SK-N-SH treated with all-trans-retinoic acid at 6 μM for 48 hours (cell line): ENCODE measurements at regions not wholly inside any gene's neighbourhood (a gene's known extent, or its start where the extent isn't known, plus 50 kb on each side); places are given as distances from the start of the nearest gene placed in this dataset.

ENCODE experiments used
- ATAC-seq: fragments of 200-7000 bp; cut with Tn5 transposase; 3 replicates; pipeline ENCODE4 v1.9.1; 2020; ENCODE audit warnings: mild to moderate bottlenecking, moderate library complexity
- BACH2 ChIP-seq: fragments of 250-450 bp; sonication (Bioruptor Pico); IDR thresholded peaks from 2 replicates; pipeline ENCODE4 v1.9.0; 2021; ENCODE audit warnings: mild to moderate bottlenecking, borderline replicate concordance
- CREB5 ChIP-seq: fragments of 250-450 bp; sonication (Bioruptor Pico); IDR thresholded peaks from 2 replicates; pipeline ENCODE4 v1.5.1; 2020; ENCODE audit warnings: low read depth, mild to moderate bottlenecking, moderate library complexity
- CSDC2 ChIP-seq: fragments of 250-450 bp; sonication (Bioruptor Pico); IDR thresholded peaks from 2 replicates; pipeline ENCODE4 v1.5.0; 2020; ENCODE audit warnings: mild to moderate bottlenecking, moderate library complexity
- CSRNP3 ChIP-seq: fragments of 250-450 bp; sonication (Bioruptor Pico); IDR thresholded peaks from 2 replicates; pipeline ENCODE4 v1.5.1; 2021; ENCODE audit warnings: mild to moderate bottlenecking, moderate library complexity
- ESRRG ChIP-seq: fragments of 250-450 bp; sonication (Bioruptor Pico); IDR thresholded peaks from 2 replicates; pipeline ENCODE4 v1.6.1; 2021; ENCODE audit warnings: mild to moderate bottlenecking
- ISL1 ChIP-seq: fragments of 250-450 bp; sonication (Bioruptor Pico); IDR thresholded peaks from 2 replicates; pipeline ENCODE4 v2.1.2; 2022; ENCODE audit warnings: mild to moderate bottlenecking, moderate library complexity
- OSR1 ChIP-seq: fragments of 250-450 bp; sonication (Bioruptor Pico); IDR thresholded peaks from 2 replicates; pipeline ENCODE4 v1.8.0; 2022; ENCODE audit warnings: moderate library complexity, mild to moderate bottlenecking, inconsistent platforms
- PATZ1 ChIP-seq: fragments of 250-450 bp; sonication (Bioruptor Pico); IDR thresholded peaks from 2 replicates; pipeline ENCODE4 v1.8.0; 2020; ENCODE audit warnings: mild to moderate bottlenecking, moderate library complexity, borderline replicate concordance
- PPARA ChIP-seq: fragments of 250-450 bp; sonication (Bioruptor Pico); IDR thresholded peaks from 2 replicates; pipeline ENCODE4 v1.5.0; 2020; ENCODE audit warnings: mild to moderate bottlenecking, borderline replicate concordance
- RARB ChIP-seq: fragments of 250-450 bp; sonication (Bioruptor Pico); IDR thresholded peaks from 2 replicates; pipeline ENCODE4 v1.8.0; 2021; ENCODE audit warnings: mild to moderate bottlenecking, moderate library complexity
- SNAI2 ChIP-seq: fragments of 250-450 bp; sonication (Bioruptor Pico); IDR thresholded peaks from 2 replicates; pipeline ENCODE4 v1.5.0; 2020; ENCODE audit warnings: mild to moderate bottlenecking, moderate library complexity
- TCF4 ChIP-seq: fragments of 250-450 bp; sonication (Bioruptor Pico); IDR thresholded peaks from 2 replicates; pipeline ENCODE4 v1.8.0; 2021; ENCODE audit warnings: mild to moderate bottlenecking, moderate library complexity, borderline replicate concordance
- TOX ChIP-seq: fragments of 250-450 bp; sonication (Bioruptor Pico); IDR thresholded peaks from 2 replicates; pipeline ENCODE4 v1.8.0; 2021; ENCODE audit warnings: mild to moderate bottlenecking, moderate library complexity, borderline replicate concordance
- ZC3H10 ChIP-seq: fragments of 250-450 bp; sonication (Bioruptor Pico); IDR thresholded peaks from 2 replicates; pipeline ENCODE4 v1.5.1; 2021; ENCODE audit warnings: mild to moderate bottlenecking, moderate library complexity
- ZFP3 ChIP-seq: fragments of 250-450 bp; sonication (Bioruptor Pico); IDR thresholded peaks from 2 replicates; pipeline ENCODE4 v1.5.0; 2020; ENCODE audit warnings: mild to moderate bottlenecking, moderate library complexity
- ZFP30 ChIP-seq: fragments of 450-650 bp; formaldehyde crosslinking; IDR thresholded peaks from 2 replicates; pipeline ENCODE4 v1.5.0; 2022; ENCODE audit warnings: mild to moderate bottlenecking, moderate library complexity
- ZNF565 ChIP-seq: fragments of 450-650 bp; formaldehyde crosslinking; conservative IDR thresholded peaks from 2 replicates; pipeline ENCODE4 v1.5.0; 2020; ENCODE audit warnings: low read depth, mild to moderate bottlenecking, moderate library complexity
- ZNF70 ChIP-seq: fragments of 450-650 bp; formaldehyde crosslinking; IDR thresholded peaks from 2 replicates; pipeline ENCODE4 v1.5.0; 2020; ENCODE audit warnings: mild to moderate bottlenecking, moderate library complexity
- ZNF8 ChIP-seq: fragments of 450-650 bp; formaldehyde crosslinking; IDR thresholded peaks from 2 replicates; pipeline ENCODE4 v1.5.0; 2020; ENCODE audit warnings: mild to moderate bottlenecking, moderate library complexity
- TF ChIP-seq, protein P1 (sequence below): fragments of 250-450 bp; sonication (Bioruptor Pico); IDR thresholded peaks from 2 replicates; pipeline ENCODE4 v1.5.0; 2020; ENCODE audit warnings: mild to moderate bottlenecking, moderate library complexity
- TF ChIP-seq, protein P2 (sequence below): fragments of 250-450 bp; sonication (Bioruptor Pico); IDR thresholded peaks from 2 replicates; pipeline ENCODE4 v1.8.0; 2021; ENCODE audit warnings: low read depth, mild to moderate bottlenecking, moderate library complexity, borderline replicate concordance

DNA sequence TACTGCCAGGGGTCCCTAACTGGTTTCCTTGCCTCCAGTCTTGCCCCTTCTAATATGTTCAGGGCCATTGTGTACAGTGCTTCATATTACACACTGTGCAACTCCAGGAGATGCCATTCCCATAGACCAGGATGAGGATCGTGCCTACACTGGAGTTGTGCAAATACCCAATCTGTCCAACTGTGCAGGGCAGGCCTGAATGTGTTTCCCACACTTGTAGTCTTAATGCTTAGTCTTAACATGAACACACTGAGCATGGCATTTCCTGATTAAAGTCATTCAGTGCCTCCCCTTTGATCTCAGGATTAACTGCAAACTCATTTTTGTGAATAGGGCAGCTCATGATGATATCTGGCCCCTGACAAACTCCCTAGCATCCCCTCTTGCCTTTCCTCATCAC is 165.5 kb downstream of the TTC8 start:
- ATAC-seq, result no peak
- no peak for TF ChIP-seq TOX (CRISPR knock-in tag)
- TF ChIP-seq ZNF70 (CRISPR knock-in tag), result no peak
- TF ChIP-seq ZFP30, result no peak
- no peak for TF ChIP-seq TCF4 (CRISPR knock-in tag)
- TF ChIP-seq ISL1 (CRISPR knock-in tag), result no peak
- TF ChIP-seq PATZ1 (CRISPR knock-in tag), result no peak
- TF ChIP-seq, protein P1, sequence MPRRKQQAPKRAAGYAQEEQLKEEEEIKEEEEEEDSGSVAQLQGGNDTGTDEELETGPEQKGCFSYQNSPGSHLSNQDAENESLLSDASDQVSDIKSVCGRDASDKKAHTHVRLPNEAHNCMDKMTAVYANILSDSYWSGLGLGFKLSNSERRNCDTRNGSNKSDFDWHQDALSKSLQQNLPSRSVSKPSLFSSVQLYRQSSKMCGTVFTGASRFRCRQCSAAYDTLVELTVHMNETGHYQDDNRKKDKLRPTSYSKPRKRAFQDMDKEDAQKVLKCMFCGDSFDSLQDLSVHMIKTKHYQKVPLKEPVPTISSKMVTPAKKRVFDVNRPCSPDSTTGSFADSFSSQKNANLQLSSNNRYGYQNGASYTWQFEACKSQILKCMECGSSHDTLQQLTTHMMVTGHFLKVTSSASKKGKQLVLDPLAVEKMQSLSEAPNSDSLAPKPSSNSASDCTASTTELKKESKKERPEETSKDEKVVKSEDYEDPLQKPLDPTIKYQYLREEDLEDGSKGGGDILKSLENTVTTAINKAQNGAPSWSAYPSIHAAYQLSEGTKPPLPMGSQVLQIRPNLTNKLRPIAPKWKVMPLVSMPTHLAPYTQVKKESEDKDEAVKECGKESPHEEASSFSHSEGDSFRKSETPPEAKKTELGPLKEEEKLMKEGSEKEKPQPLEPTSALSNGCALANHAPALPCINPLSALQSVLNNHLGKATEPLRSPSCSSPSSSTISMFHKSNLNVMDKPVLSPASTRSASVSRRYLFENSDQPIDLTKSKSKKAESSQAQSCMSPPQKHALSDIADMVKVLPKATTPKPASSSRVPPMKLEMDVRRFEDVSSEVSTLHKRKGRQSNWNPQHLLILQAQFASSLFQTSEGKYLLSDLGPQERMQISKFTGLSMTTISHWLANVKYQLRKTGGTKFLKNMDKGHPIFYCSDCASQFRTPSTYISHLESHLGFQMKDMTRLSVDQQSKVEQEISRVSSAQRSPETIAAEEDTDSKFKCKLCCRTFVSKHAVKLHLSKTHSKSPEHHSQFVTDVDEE, result no peak
- TF ChIP-seq ZNF8 (CRISPR knock-in tag), result no peak
- TF ChIP-seq PPARA (CRISPR knock-in tag), result no peak
- TF ChIP-seq, protein P2, sequence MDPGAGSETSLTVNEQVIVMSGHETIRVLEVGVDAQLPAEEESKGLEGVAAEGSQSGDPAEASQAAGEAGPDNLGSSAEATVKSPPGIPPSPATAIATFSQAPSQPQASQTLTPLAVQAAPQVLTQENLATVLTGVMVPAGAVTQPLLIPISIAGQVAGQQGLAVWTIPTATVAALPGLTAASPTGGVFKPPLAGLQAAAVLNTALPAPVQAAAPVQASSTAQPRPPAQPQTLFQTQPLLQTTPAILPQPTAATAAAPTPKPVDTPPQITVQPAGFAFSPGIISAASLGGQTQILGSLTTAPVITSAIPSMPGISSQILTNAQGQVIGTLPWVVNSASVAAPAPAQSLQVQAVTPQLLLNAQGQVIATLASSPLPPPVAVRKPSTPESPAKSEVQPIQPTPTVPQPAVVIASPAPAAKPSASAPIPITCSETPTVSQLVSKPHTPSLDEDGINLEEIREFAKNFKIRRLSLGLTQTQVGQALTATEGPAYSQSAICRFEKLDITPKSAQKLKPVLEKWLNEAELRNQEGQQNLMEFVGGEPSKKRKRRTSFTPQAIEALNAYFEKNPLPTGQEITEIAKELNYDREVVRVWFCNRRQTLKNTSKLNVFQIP (CRISPR knock-in tag), result no peak
- no peak for TF ChIP-seq RARB (CRISPR knock-in tag)
- no peak for TF ChIP-seq ZNF565 (CRISPR knock-in tag)
- no peak for TF ChIP-seq ZC3H10 (CRISPR knock-in tag)
- no peak for TF ChIP-seq SNAI2 (CRISPR knock-in tag)
- no peak for TF ChIP-seq OSR1 (CRISPR knock-in tag)
- TF ChIP-seq BACH2, result no peak
- TF ChIP-seq ESRRG (CRISPR knock-in tag), result no peak
- no peak for TF ChIP-seq ZFP3 (CRISPR knock-in tag)
- no peak for TF ChIP-seq CSRNP3 (CRISPR knock-in tag)
- TF ChIP-seq CREB5 (CRISPR knock-in tag), result no peak
- TF ChIP-seq, all 23 proteins: peak for 0

DNA sequence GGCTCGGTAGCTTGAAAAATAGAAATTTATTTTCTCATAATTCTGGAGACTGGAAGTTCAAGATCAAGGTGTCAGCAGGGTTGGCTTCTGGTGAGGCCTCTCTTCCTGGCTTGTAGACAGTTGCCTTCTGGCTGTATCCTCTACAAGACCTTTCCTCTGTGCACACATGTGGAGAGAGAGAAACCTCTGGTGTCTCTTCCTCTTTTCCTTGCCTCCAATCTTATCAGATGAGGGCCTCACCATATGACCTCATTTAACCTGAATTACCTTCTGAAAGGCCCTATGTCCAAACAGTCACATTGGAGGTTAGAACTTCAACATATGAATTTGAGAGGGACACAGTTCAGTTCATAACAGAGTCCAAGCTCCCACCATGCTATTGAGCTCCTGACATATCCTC is 166.4 kb downstream of the TTC8 start:
- TF ChIP-seq CSRNP3 (CRISPR knock-in tag) (no peak), CREB5 (CRISPR knock-in tag) (no peak), CSDC2 (no peak), PATZ1 (CRISPR knock-in tag) (no peak), TCF4 (CRISPR knock-in tag) (no peak), ISL1 (CRISPR knock-in tag) (no peak), ZNF70 (CRISPR knock-in tag) (no peak), TOX (CRISPR knock-in tag) (no peak), PPARA (CRISPR knock-in tag) (no peak), BACH2 (no peak)
- TF ChIP-seq, protein P2 (CRISPR knock-in tag), result no peak
- no peak for ATAC-seq
